HEK293 (cell line): ENCODE measurements at regions not wholly inside any gene's neighbourhood (a gene's known extent, or its start where the extent isn't known, plus 50 kb on each side); places are given as distances from the start of the nearest gene placed in this dataset.
A peak's percentile ranks its signal among the peaks of the same experiment; 100 is the strongest.

Experiments used
- CTCF ChIA-PET: fragments of 350-600 bp; formaldehyde crosslinking; extraction: SDS; loops from one replicate; lab custom pipeline; 2021; ENCODE audit warnings: antibody characterized with exemption; lab: Yijun Ruan, JAX
- POLR2A ChIA-PET: fragments of 300-600 bp; formaldehyde crosslinking; extraction: SDS; loops from one replicate; lab custom pipeline; 2020; ENCODE audit warnings: antibody characterized with exemption, inconsistent platforms; lab: Yijun Ruan, JAX
- H3K27ac ChIP-seq: fragments of 200-500 bp; sonication (Bioruptor generic); 2 replicates; pipeline ENCODE4 v1.5.1; 2014; ENCODE audit warnings: low read depth, low read length, control low read depth, inconsistent platforms; ENCODE audit errors: extremely low read depth
- H3K36me3 ChIP-seq, 2 experiments: fragments of 200-500 bp in 1 of 2; sonication (Bioruptor generic) in 1 of 2; 1 replicate in 1 of 2; 2 replicates in 1 of 2; pipeline ENCODE4 v1.5.1; 2014 to 2017; ENCODE audit warnings: inconsistent platforms in 2 of 2, low read length in 2 of 2; ENCODE audit not compliant: control insufficient read depth in 2 of 2, insufficient read depth in 1 of 2
- H3K4me1 ChIP-seq: fragments of 200-500 bp; sonication (Bioruptor generic); 2 replicates; pipeline ENCODE4 v1.5.1; 2014; ENCODE audit warnings: mild to moderate bottlenecking, low read length, inconsistent platforms; ENCODE audit not compliant: control insufficient read depth, insufficient read depth
- H3K4me3 ChIP-seq: 2 replicates; pipeline ENCODE4 v1.5.1; 2011; ENCODE audit warnings: low read depth, mild to moderate bottlenecking, control low read depth, low read length, moderate library complexity
- H3K9me3 ChIP-seq: fragments of 200-500 bp; sonication (Bioruptor generic); 2 replicates; pipeline ENCODE4 v1.5.1; 2014; ENCODE audit warnings: low read depth, low read length, inconsistent platforms; ENCODE audit not compliant: control insufficient read depth, insufficient read depth
- BCL11A ChIP-seq: fragments of 450-650 bp; formaldehyde crosslinking; IDR thresholded peaks from 2 replicates; pipeline ENCODE4 v1.5.1; 2016; ENCODE audit warnings: low read depth, missing biosample characterization, missing genetic modification characterization
- FEZF1 ChIP-seq: fragments of 450-650 bp; formaldehyde crosslinking; IDR thresholded peaks from 2 replicates; pipeline ENCODE4 v1.5.1; 2016; ENCODE audit warnings: missing biosample characterization, missing genetic modification characterization
- HOXA7 ChIP-seq: sonication (generic); formaldehyde crosslinking; IDR thresholded peaks from 2 replicates; pipeline ENCODE4 v1.8.1; 2022; ENCODE audit warnings: missing genetic modification reagents, borderline replicate concordance
- RBAK ChIP-seq: fragments of 450-650 bp; formaldehyde crosslinking; IDR thresholded peaks from 2 replicates; pipeline ENCODE4 v1.5.1; 2016; ENCODE audit warnings: missing biosample characterization, missing genetic modification characterization
- SETDB1 ChIP-seq: IDR thresholded peaks from one replicate; pipeline ENCODE4 v1.6.1; 2017; ENCODE audit warnings: mild to moderate bottlenecking, low read length, moderate library complexity, mixed read lengths; ENCODE audit not compliant: insufficient read length
- SP7 ChIP-seq: fragments of 450-650 bp; formaldehyde crosslinking; IDR thresholded peaks from 2 replicates; pipeline ENCODE4 v1.5.1; 2016; ENCODE audit warnings: missing biosample characterization, missing genetic modification characterization
- WT1 ChIP-seq: fragments of 450-650 bp; formaldehyde crosslinking; IDR thresholded peaks from 2 replicates; pipeline ENCODE4 v1.5.1; 2016; ENCODE audit warnings: missing biosample characterization, missing genetic modification characterization
- ZBTB21 ChIP-seq: fragments of 450-650 bp; formaldehyde crosslinking; IDR thresholded peaks from 2 replicates; pipeline ENCODE4 v1.5.1; 2017; ENCODE audit warnings: missing biosample characterization, missing genetic modification characterization
- ZIC2 ChIP-seq: fragments of 450-650 bp; formaldehyde crosslinking; IDR thresholded peaks from 2 replicates; pipeline ENCODE4 v1.5.1; 2016; ENCODE audit warnings: missing biosample characterization, missing genetic modification characterization
- ZNF121 ChIP-seq: fragments of 450-650 bp; formaldehyde crosslinking; IDR thresholded peaks from 2 replicates; pipeline ENCODE4 v1.5.1; 2016; ENCODE audit warnings: missing biosample characterization, missing genetic modification characterization
- ZNF324 ChIP-seq: fragments of 450-650 bp; formaldehyde crosslinking; IDR thresholded peaks from 2 replicates; pipeline ENCODE4 v1.5.1; 2016; ENCODE audit warnings: missing biosample characterization, missing genetic modification characterization
- ZNF350 ChIP-seq: fragments of 450-650 bp; formaldehyde crosslinking; IDR thresholded peaks from 2 replicates; pipeline ENCODE4 v1.5.0; 2017; ENCODE audit warnings: missing biosample characterization, mild to moderate bottlenecking, missing genetic modification characterization
- ZNF354C ChIP-seq: fragments of 450-650 bp; formaldehyde crosslinking; IDR thresholded peaks from 2 replicates; pipeline ENCODE4 v1.5.1; 2016; ENCODE audit warnings: missing biosample characterization, missing genetic modification characterization, low read depth, borderline replicate concordance
- ZNF366 ChIP-seq: fragments of 450-650 bp; formaldehyde crosslinking; conservative IDR thresholded peaks from 2 replicates; pipeline ENCODE4 v1.5.1; 2016; ENCODE audit warnings: missing biosample characterization, missing genetic modification characterization
- ZNF416 ChIP-seq: fragments of 450-650 bp; formaldehyde crosslinking; IDR thresholded peaks from 2 replicates; pipeline ENCODE4 v1.5.1; 2016; ENCODE audit warnings: missing biosample characterization, missing genetic modification characterization
- ZNF510 ChIP-seq: fragments of 450-650 bp; formaldehyde crosslinking; IDR thresholded peaks from 2 replicates; pipeline ENCODE4 v1.5.1; 2018; ENCODE audit warnings: mild to moderate bottlenecking, missing genetic modification characterization, missing biosample characterization; ENCODE audit not compliant: insufficient replicate concordance
- ZNF555 ChIP-seq: fragments of 450-650 bp; formaldehyde crosslinking; conservative IDR thresholded peaks from 2 replicates; pipeline ENCODE4 v1.5.1; 2017; ENCODE audit warnings: missing biosample characterization, mild to moderate bottlenecking, missing genetic modification characterization, inconsistent platforms
- ZNF560 ChIP-seq: fragments of 450-650 bp; formaldehyde crosslinking; IDR thresholded peaks from 2 replicates; pipeline ENCODE4 v1.5.1; 2017; ENCODE audit warnings: missing biosample characterization, missing genetic modification characterization, borderline replicate concordance
- ZNF561 ChIP-seq: fragments of 450-650 bp; IDR thresholded peaks from 2 replicates; pipeline ENCODE4 v1.5.1; 2018; ENCODE audit warnings: missing biosample characterization, missing genetic modification characterization, borderline replicate concordance
- ZNF571 ChIP-seq: fragments of 450-650 bp; formaldehyde crosslinking; IDR thresholded peaks from 2 replicates; pipeline ENCODE4 v1.5.0; 2017; ENCODE audit warnings: missing biosample characterization, missing genetic modification characterization
- ZNF639 ChIP-seq: fragments of 450-650 bp; formaldehyde crosslinking; IDR thresholded peaks from 2 replicates; pipeline ENCODE4 v1.5.1; 2016; ENCODE audit warnings: missing biosample characterization, missing genetic modification characterization
- TF ChIP-seq, protein P1 (sequence below): fragments of 450-650 bp; formaldehyde crosslinking; IDR thresholded peaks from 2 replicates; pipeline ENCODE4 v1.5.1; 2016; ENCODE audit warnings: missing biosample characterization, missing genetic modification characterization

- Histone ChIP-seq H3K36me3 (no peaks in the 10 kb centered on the region), H3K9me3 (no peaks in the 10 kb centered on the region), H3K27ac (no peak overlapping the region), H3K4me1 (no peaks in the 10 kb centered on the region), H3K4me3 (no peak overlapping the region)
- ChIA-PET POLR2A (no interaction called here), CTCF (interaction anchor here (0.6 to 2.4 kb wide), 15 partner anchors 9 to 979 kb away, joined by 3 to 15 read pairs (median 3); no protein-coding TSS in a partner anchor)
- TF ChIP-seq, protein P1, sequence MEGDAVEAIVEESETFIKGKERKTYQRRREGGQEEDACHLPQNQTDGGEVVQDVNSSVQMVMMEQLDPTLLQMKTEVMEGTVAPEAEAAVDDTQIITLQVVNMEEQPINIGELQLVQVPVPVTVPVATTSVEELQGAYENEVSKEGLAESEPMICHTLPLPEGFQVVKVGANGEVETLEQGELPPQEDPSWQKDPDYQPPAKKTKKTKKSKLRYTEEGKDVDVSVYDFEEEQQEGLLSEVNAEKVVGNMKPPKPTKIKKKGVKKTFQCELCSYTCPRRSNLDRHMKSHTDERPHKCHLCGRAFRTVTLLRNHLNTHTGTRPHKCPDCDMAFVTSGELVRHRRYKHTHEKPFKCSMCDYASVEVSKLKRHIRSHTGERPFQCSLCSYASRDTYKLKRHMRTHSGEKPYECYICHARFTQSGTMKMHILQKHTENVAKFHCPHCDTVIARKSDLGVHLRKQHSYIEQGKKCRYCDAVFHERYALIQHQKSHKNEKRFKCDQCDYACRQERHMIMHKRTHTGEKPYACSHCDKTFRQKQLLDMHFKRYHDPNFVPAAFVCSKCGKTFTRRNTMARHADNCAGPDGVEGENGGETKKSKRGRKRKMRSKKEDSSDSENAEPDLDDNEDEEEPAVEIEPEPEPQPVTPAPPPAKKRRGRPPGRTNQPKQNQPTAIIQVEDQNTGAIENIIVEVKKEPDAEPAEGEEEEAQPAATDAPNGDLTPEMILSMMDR, result 0 out of 2 replicates have a peak, but pooled peaks have one; percentile 9
- TF ChIP-seq ZNF121 (tag by site-specific recombination) (peak; percentile 28; the same call in 1 of the 2 replicates), SETDB1 (no peak)
These were observed 68.7 kb downstream of the RASL11A start for GRCh38 chr13:27339299-27339698.

GRCh38 chr13:27341616-27342015, 71.0 kb downstream of the RASL11A start:
- Histone ChIP-seq H3K4me3 (no peak overlapping the region), H3K9me3 (no peaks in the 10 kb centered on the region), H3K36me3 (no peaks in the 10 kb centered on the region), H3K4me1 (no peaks in the 10 kb centered on the region), H3K27ac (no peak overlapping the region)
- POLR2A ChIA-PET, result interaction anchor here (0.5 kb wide), 1 partner anchor 14 kb away, joined by 3 read pairs; no protein-coding TSS in a partner anchor
- CTCF ChIA-PET, result interaction anchor here (0.7 to 1.1 kb wide), 2 partner anchors 17 to 395 kb away, joined by 3 read pairs; no protein-coding TSS in a partner anchor
- TF ChIP-seq SP7 (tag by site-specific recombination) (peak; percentile 32; the same call in 1 of the 2 replicates), WT1 (tag by site-specific recombination) (peak; percentile 77), ZNF366 (tag by site-specific recombination) (0 out of 2 replicates have a peak, but pooled peaks have one; percentile 10), ZNF555 (tag by site-specific recombination) (no peak), ZNF639 (tag by site-specific recombination) (no peak), ZNF571 (no peak), ZBTB21 (tag by site-specific recombination) (no peak), ZNF561 (tag by site-specific recombination) (no peak), HOXA7 (CRISPR knock-in tag) (no peak), ZNF560 (no peak), ZNF350 (tag by site-specific recombination) (no peak), ZNF324 (no peak), ZNF416 (tag by site-specific recombination) (no peak), FEZF1 (tag by site-specific recombination) (peak; percentile 56; the same call in 1 of the 2 replicates), RBAK (no peak), ZNF510 (tag by site-specific recombination) (no peak), ZNF354C (no peak), BCL11A (tag by site-specific recombination) (no peak), ZIC2 (tag by site-specific recombination) (no peak)
